CD8-positive, alpha-beta memory T cell (primary cell): ENCODE measurements at regions not wholly inside any gene's neighbourhood (a gene's known extent, or its start where the extent isn't known, plus 50 kb on each side); places are given as distances from the start of the nearest gene placed in this dataset.
A peak's percentile ranks its signal among the peaks of the same experiment; 100 is the strongest.

Experiments used
- CTCF ChIA-PET: fragments of 350-600 bp; sonication (Branson Sonifier 250); formaldehyde crosslinking; loops from one replicate; lab custom pipeline; 2021; ENCODE audit warnings: antibody characterized with exemption; lab: Charles Lee
- POLR2A ChIA-PET: fragments of 350-600 bp; sonication (Branson Sonifier 250); formaldehyde crosslinking; loops from one replicate; lab custom pipeline; 2021; ENCODE audit warnings: antibody characterized with exemption; lab: Charles Lee
- DNase-seq, 5 donors: peaks; one replicate each; pipeline versions ENCODE4 v3.0.0 to v3.0.0-alpha.2; 2020 to 2022; ENCODE audit warnings: mixed read lengths in 1 of 5
- H3K27ac ChIP-seq: one replicate; pipeline ENCODE4 v1.7.0; 2013; ENCODE audit warnings: low read depth, mild to moderate bottlenecking, low read length, moderate library complexity
- H3K27me3 ChIP-seq: 2 replicates; pipeline ENCODE4 v1.7.0; 2013; ENCODE audit warnings: low read length, mild to moderate bottlenecking; ENCODE audit not compliant: insufficient read depth, poor library complexity, severe bottlenecking
- H3K36me3 ChIP-seq: 2 replicates; pipeline ENCODE4 v1.7.0; 2013; ENCODE audit warnings: mild to moderate bottlenecking, low read length, moderate library complexity; ENCODE audit not compliant: insufficient read depth
- H3K4me1 ChIP-seq: 2 replicates; pipeline ENCODE4 v1.7.0; 2013; ENCODE audit warnings: mild to moderate bottlenecking, low read length, moderate library complexity; ENCODE audit not compliant: insufficient read depth
- H3K4me3 ChIP-seq: 2 replicates; pipeline ENCODE4 v1.7.0; 2013; ENCODE audit warnings: mild to moderate bottlenecking, low read length
- H3K9me3 ChIP-seq: 2 replicates; pipeline ENCODE4 v1.7.0; 2013; ENCODE audit warnings: mild to moderate bottlenecking, low read length
- H3K27ac Mint-ChIP-seq, 8 donors: one replicate each; pipeline ENCODE4 v1.8.0; 2020 to 2021; ENCODE audit warnings: mixed read lengths in 8 of 8, mild to moderate bottlenecking in 6 of 8, inconsistent platforms in 3 of 8, moderate library complexity in 3 of 8
- H3K27me3 Mint-ChIP-seq, 2 donors: one replicate each; pipeline ENCODE4 v1.8.0; 2020 to 2021; ENCODE audit warnings: mixed read lengths in 2 of 2, mild to moderate bottlenecking in 1 of 2, moderate library complexity in 1 of 2
- H3K36me3 Mint-ChIP-seq, 3 donors: one replicate each; pipeline ENCODE4 v1.8.0; 2020 to 2021; ENCODE audit warnings: mixed read lengths in 3 of 3, inconsistent platforms in 1 of 3, mild to moderate bottlenecking in 1 of 3
- H3K4me1 Mint-ChIP-seq, 3 donors: one replicate each; pipeline ENCODE4 v1.8.0; 2020 to 2021; ENCODE audit warnings: mixed read lengths in 3 of 3, inconsistent platforms in 1 of 3, mild to moderate bottlenecking in 1 of 3
- H3K4me3 Mint-ChIP-seq, 7 donors: one replicate each; pipeline ENCODE4 v1.8.0; 2020 to 2021; ENCODE audit warnings: mixed read lengths in 7 of 7, mild to moderate bottlenecking in 6 of 7, moderate library complexity in 4 of 7, inconsistent platforms in 2 of 7
- H3K9me3 Mint-ChIP-seq, 5 donors: one replicate each; pipeline ENCODE4 v1.8.0; 2020 to 2022; ENCODE audit warnings: mixed read lengths in 5 of 5, mild to moderate bottlenecking in 3 of 5, moderate library complexity in 2 of 5, inconsistent platforms in 1 of 5

DNA sequence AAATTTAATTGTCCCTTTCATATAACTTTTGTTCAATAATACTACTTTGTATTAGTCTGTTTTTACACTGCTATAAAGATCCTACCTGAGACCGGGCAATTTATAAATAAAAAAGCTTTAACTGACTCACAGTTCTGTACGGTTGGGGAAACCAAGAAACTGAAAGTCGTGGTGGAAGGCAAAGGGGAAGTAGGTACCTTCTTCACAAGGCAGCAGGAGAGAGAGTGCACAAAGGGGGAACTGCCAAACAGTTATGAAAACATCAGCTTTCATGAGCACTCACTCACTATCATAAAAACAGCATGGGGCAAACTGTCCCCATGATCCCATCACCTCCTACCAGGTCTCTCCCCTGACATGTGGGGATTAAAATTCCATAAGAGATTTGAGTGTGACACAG, 1069.0 kb downstream of the FSCB start:
- no peaks in the 10 kb centered on the region for H3K36me3 Mint-ChIP-seq
- Histone ChIP-seq H3K27ac (no peak overlapping the region), H3K9me3 (no peaks in the 10 kb centered on the region), H3K4me3 (no peak overlapping the region), H3K27me3 (no peaks in the 10 kb centered on the region), H3K4me1 (no peaks in the 10 kb centered on the region), H3K36me3 (no peaks in the 10 kb centered on the region)
- no peak for DNase-seq
- H3K27ac Mint-ChIP-seq, result no peak overlapping the region
- CTCF ChIA-PET, result no interaction called here
- H3K9me3 Mint-ChIP-seq, result peaks cover 4 to 22% (median 14%) of the 10 kb centered on the region in 5 donors
- no peaks in the 10 kb centered on the region for H3K27me3 Mint-ChIP-seq
- POLR2A ChIA-PET, result no interaction called here
- H3K4me1 Mint-ChIP-seq, result no peaks in the 10 kb centered on the region
- H3K4me3 Mint-ChIP-seq, result no peak overlapping the region

DNA sequence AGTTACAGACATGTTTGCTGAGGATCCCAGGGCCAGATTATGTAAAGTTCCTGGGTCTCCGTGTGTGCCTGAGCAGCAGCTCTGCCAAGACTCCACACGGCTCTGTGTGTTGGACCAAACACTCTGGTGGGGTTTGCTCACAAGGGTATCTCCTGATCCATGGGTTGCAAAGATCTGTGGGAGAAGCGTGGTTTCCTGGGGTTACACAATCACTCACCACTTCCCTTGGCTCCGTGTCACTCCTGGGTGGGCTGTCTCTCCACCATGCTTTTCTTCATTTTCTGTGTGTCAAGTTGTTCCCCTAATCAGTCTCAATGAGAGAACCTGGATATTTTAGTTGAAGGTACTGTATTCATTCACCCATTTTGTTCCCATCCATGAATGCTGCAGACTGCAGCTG, 1088.8 kb downstream of the FSCB start:
- Mint-ChIP-seq H3K27me3 (no peaks in the 10 kb centered on the region), H3K27ac (no peak overlapping the region), H3K4me3 (no peak overlapping the region), H3K4me1 (no peaks in the 10 kb centered on the region), H3K36me3 (peaks cover 0 to 1% (median 0%) of the 10 kb centered on the region in 3 donors), H3K9me3 (peaks cover 2 to 28% (median 14%) of the 10 kb centered on the region in 5 donors)
- POLR2A ChIA-PET, result no interaction called here
- H3K27me3 ChIP-seq, result no peaks in the 10 kb centered on the region
- no peak overlapping the region for H3K27ac ChIP-seq
- CTCF ChIA-PET, result no interaction called here
- H3K36me3 ChIP-seq, result no peaks in the 10 kb centered on the region
- no peaks in the 10 kb centered on the region for H3K4me1 ChIP-seq
- no peak overlapping the region for H3K4me3 ChIP-seq
- DNase-seq, result no peak
- no peaks in the 10 kb centered on the region for H3K9me3 ChIP-seq

DNA sequence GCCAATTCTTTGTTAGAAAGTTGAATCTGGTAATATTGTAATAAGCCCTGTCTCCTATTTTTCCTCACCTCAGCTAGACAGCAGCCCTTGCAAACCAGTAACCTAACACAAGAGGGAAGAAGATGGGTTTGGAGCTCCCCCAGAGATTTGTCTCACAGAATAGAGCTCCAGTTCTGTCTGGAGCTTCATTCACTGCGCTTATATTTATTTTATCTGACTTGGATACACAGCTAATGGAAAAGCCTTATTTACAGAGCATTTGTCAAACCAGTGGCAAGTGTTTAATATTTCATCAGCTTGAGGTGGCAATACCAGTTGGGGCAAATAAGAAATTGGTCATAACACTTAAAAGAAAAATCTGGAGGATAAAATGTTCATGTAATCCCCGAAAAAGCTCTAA, 1094.0 kb downstream of the FSCB start:
- no peaks in the 10 kb centered on the region for H3K36me3 ChIP-seq
- no peak overlapping the region for H3K4me3 Mint-ChIP-seq
- no peaks in the 10 kb centered on the region for H3K27me3 Mint-ChIP-seq
- ChIA-PET CTCF (no interaction called here), POLR2A (no interaction called here)
- no peak for DNase-seq
- H3K4me1 Mint-ChIP-seq, result no peaks in the 10 kb centered on the region
- H3K27me3 ChIP-seq, result no peaks in the 10 kb centered on the region
- H3K4me1 ChIP-seq, result no peaks in the 10 kb centered on the region
- H3K4me3 ChIP-seq, result no peak overlapping the region
- no peaks in the 10 kb centered on the region for H3K36me3 Mint-ChIP-seq
- peaks cover 0 to 11% (median 6%) of the 10 kb centered on the region in 5 donors for H3K9me3 Mint-ChIP-seq
- no peak overlapping the region for H3K27ac Mint-ChIP-seq
- no peak overlapping the region for H3K27ac ChIP-seq
- no peaks in the 10 kb centered on the region for H3K9me3 ChIP-seq

DNA sequence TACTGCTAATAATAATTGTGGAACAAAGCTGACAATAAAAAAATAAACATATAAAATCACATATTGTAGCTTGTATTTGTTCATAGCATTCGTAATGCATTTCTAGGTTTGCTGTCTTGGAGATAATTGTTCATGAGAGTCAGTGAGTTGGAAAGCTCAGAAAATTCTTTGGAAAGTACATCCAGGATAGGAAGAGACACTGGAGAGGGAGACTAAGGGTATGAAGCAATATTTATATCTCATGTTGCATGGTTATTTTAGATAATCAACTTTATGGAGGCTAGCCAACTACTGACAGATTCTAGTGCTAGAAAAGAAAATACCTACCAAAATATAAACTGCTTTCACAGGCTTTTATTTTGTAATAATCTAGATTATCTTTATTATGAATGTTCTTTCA, 1095.2 kb downstream of the FSCB start:
- Histone ChIP-seq H3K4me1 (no peaks in the 10 kb centered on the region), H3K27me3 (no peaks in the 10 kb centered on the region), H3K27ac (no peak overlapping the region), H3K9me3 (no peaks in the 10 kb centered on the region), H3K36me3 (no peaks in the 10 kb centered on the region), H3K4me3 (no peak overlapping the region)
- Mint-ChIP-seq H3K9me3 (peaks cover 0 to 15% (median 6%) of the 10 kb centered on the region in 5 donors), H3K4me1 (no peaks in the 10 kb centered on the region), H3K4me3 (no peak overlapping the region), H3K27ac (no peak overlapping the region), H3K36me3 (no peaks in the 10 kb centered on the region), H3K27me3 (no peaks in the 10 kb centered on the region)
- DNase-seq, result no peak
- ChIA-PET CTCF (no interaction called here), POLR2A (no interaction called here)

DNA sequence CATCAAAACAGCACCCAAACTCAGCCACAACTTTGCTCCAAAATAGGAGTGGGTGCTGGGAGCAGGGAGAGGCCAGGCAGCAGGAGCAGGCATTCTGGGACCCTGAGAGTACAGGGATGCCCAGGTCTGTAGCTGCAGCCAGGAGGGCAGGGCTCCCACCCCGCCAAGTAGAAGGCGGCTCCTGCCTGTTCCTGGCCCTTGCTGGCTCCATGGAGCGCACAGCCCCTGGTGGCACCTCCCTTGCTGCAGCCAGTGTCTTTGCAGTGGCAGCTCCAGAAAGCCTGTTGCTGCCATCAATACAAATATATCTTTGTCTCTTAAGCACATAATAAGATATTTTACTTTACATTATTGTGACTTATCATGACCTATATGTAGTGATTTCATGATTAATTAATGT, 1096.5 kb downstream of the FSCB start:
- DNase-seq, result peak in 1 of 5 donors; percentile 21
- Mint-ChIP-seq H3K27me3 (no peaks in the 10 kb centered on the region), H3K4me3 (no peak overlapping the region), H3K4me1 (no peaks in the 10 kb centered on the region), H3K36me3 (no peaks in the 10 kb centered on the region), H3K27ac (no peak overlapping the region), H3K9me3 (peaks cover 0 to 9% (median 6%) of the 10 kb centered on the region in 5 donors)
- Histone ChIP-seq H3K4me3 (no peak overlapping the region), H3K36me3 (no peaks in the 10 kb centered on the region), H3K9me3 (no peaks in the 10 kb centered on the region), H3K27me3 (no peaks in the 10 kb centered on the region), H3K27ac (no peak overlapping the region), H3K4me1 (no peaks in the 10 kb centered on the region)
- ChIA-PET POLR2A (no interaction called here), CTCF (no interaction called here)

DNA sequence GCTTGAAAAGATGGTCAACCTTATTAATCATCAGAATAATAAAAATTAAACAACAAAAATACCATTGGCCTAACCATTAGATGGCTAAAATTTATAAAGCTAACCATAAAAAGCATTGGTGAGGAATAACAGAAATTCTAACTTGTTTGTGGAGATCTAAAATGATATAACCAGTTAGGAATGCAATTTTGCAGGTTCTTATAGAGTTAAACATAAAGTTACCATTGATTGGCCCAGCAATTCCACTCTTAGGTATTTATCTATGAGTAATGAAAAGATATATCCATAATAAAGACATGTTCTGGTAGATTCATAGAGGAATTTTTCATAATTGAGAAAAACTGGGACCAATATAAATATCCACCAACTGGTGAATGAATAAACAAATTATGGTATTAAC, 1098.6 kb downstream of the FSCB start:
- H3K9me3 ChIP-seq, result no peaks in the 10 kb centered on the region
- H3K4me1 ChIP-seq, result no peaks in the 10 kb centered on the region
- no peak overlapping the region for H3K4me3 ChIP-seq
- no peak overlapping the region for H3K4me3 Mint-ChIP-seq
- ChIA-PET CTCF (no interaction called here), POLR2A (no interaction called here)
- no peaks in the 10 kb centered on the region for H3K4me1 Mint-ChIP-seq
- DNase-seq, result no peak
- no peaks in the 10 kb centered on the region for H3K36me3 Mint-ChIP-seq
- H3K36me3 ChIP-seq, result no peaks in the 10 kb centered on the region
- H3K27me3 Mint-ChIP-seq, result no peaks in the 10 kb centered on the region
- H3K9me3 Mint-ChIP-seq, result peaks cover 3 to 18% (median 6%) of the 10 kb centered on the region in 5 donors
- H3K27me3 ChIP-seq, result no peaks in the 10 kb centered on the region
- H3K27ac ChIP-seq, result no peak overlapping the region
- H3K27ac Mint-ChIP-seq, result no peak overlapping the region

DNA sequence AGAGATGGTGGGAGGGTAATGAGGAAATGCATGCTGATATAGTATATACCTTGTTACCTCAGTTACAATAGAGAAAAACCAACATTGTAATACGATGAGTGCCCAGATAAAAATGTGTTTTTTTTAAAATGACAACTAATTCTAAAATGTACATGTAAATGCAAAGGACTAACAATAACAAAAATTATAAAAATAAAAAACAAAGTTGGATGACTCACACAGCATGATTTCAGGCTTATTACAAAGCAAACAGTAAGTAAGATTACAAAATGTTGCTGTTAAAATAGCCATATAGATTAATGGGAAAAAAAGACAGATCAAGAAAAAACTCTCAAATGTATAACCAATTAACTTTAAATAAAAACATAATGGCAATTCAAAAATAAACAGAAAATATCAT, 1099.4 kb downstream of the FSCB start:
- no peaks in the 10 kb centered on the region for H3K36me3 ChIP-seq
- no peak overlapping the region for H3K27ac Mint-ChIP-seq
- no peaks in the 10 kb centered on the region for H3K9me3 ChIP-seq
- POLR2A ChIA-PET, result no interaction called here
- H3K36me3 Mint-ChIP-seq, result no peaks in the 10 kb centered on the region
- no peak overlapping the region for H3K27ac ChIP-seq
- no peaks in the 10 kb centered on the region for H3K27me3 Mint-ChIP-seq
- no peak overlapping the region for H3K4me3 ChIP-seq
- CTCF ChIA-PET, result no interaction called here
- peaks cover 3 to 18% (median 6%) of the 10 kb centered on the region in 5 donors for H3K9me3 Mint-ChIP-seq
- no peaks in the 10 kb centered on the region for H3K4me1 Mint-ChIP-seq
- no peaks in the 10 kb centered on the region for H3K4me1 ChIP-seq
- H3K27me3 ChIP-seq, result no peaks in the 10 kb centered on the region
- no peak overlapping the region for H3K4me3 Mint-ChIP-seq
- no peak for DNase-seq

DNA sequence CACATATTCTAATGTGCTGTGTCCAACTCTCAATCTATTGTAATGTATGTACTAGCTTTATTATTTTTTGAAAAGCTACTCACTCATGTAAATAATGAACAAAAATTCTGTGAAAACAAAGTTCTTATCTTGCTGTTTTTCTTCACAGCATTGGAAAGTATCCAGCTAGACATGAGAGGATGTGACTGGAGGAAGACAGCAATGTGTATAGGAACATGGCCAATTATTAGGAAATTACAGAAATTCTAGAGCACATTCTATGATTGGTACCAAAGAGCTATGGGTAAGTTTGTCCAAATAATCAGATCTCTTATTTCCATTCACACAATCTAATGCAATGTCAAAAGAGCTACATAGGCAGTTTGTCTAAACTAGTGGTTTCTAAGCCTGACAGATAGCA, 1100.2 kb downstream of the FSCB start:
- no peaks in the 10 kb centered on the region for H3K27me3 Mint-ChIP-seq
- POLR2A ChIA-PET, result no interaction called here

DNA sequence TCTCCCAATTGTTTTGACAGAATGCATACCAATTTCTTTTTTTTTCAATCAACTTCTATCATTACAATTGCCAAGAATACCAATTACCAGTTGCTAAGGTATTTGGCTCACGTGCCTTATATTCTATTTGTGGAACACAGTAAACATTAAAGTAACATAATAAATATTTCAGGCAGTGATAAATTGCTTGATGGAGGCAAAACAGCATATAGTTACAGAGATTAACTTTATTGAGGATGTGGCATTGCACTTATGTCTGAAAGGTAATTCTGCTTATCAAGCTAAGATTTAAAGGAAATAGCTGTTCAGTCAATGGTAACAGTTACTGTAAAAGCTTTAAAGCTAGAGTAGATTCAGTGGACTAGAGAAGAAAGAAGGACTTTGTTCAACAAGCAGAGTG, 1107.8 kb downstream of the FSCB start:
- H3K4me3 ChIP-seq, result no peak overlapping the region
- no peak overlapping the region for H3K4me3 Mint-ChIP-seq
- H3K9me3 ChIP-seq, result no peaks in the 10 kb centered on the region
- no peaks in the 10 kb centered on the region for H3K27me3 Mint-ChIP-seq
- no peaks in the 10 kb centered on the region for H3K4me1 Mint-ChIP-seq
- H3K4me1 ChIP-seq, result no peaks in the 10 kb centered on the region
- H3K27ac Mint-ChIP-seq, result no peak overlapping the region
- no peak overlapping the region for H3K27ac ChIP-seq
- peaks cover 0 to 23% (median 3%) of the 10 kb centered on the region in 5 donors for H3K9me3 Mint-ChIP-seq
- no peak for DNase-seq
- POLR2A ChIA-PET, result no interaction called here
- H3K27me3 ChIP-seq, result no peaks in the 10 kb centered on the region
- H3K36me3 Mint-ChIP-seq, result no peaks in the 10 kb centered on the region
- CTCF ChIA-PET, result no interaction called here
- H3K36me3 ChIP-seq, result no peaks in the 10 kb centered on the region

More for the DNA sequence above, 1100.2 kb downstream of the FSCB start:
- Histone ChIP-seq H3K27me3 (no peaks in the 10 kb centered on the region), H3K36me3 (no peaks in the 10 kb centered on the region), H3K4me1 (no peaks in the 10 kb centered on the region), H3K4me3 (no peak overlapping the region), H3K27ac (no peak overlapping the region), H3K9me3 (no peaks in the 10 kb centered on the region)
- no peak overlapping the region for H3K27ac Mint-ChIP-seq
- H3K9me3 Mint-ChIP-seq, result peaks cover 3 to 18% (median 6%) of the 10 kb centered on the region in 5 donors
- CTCF ChIA-PET, result no interaction called here
- no peaks in the 10 kb centered on the region for H3K36me3 Mint-ChIP-seq
- H3K4me1 Mint-ChIP-seq, result no peaks in the 10 kb centered on the region
- no peak for DNase-seq
- H3K4me3 Mint-ChIP-seq, result no peak overlapping the region
